Ovary (tissue), 3 donors: ENCODE measurements at regions not wholly inside any gene's neighbourhood (a gene's known extent, or its start where the extent isn't known, plus 50 kb on each side); places are given as distances from the start of the nearest gene placed in this dataset.

Source experiments
- CTCF ChIP-seq, 3 donors: fragments of 450-650 bp in 2 of 3; fragments of 200-600 bp in 1 of 3; IDR thresholded peaks; one replicate each; pipeline versions ENCODE4 v1.5.1 to v1.8.0; 2016 to 2022; ENCODE audit warnings: antibody characterized with exemption in 3 of 3, mild to moderate bottlenecking in 1 of 3
- POLR2A ChIP-seq: fragments of 450-650 bp; IDR thresholded peaks from one replicate; pipeline ENCODE4 v1.6.1; 2017; ENCODE audit warnings: antibody characterized with exemption, mild to moderate bottlenecking, moderate library complexity
- donor health status: DM: no; HTN: no; CAD: no.

- TF ChIP-seq CTCF (IDR thresholded peaks at IDR 0.05) = no peak
- TF ChIP-seq POLR2A = no peak
Observed at GRCh38 chr20:58125726-58126125, 102.7 kb downstream of the ANKRD60 start.
